WTC11 (cell line): ENCODE measurements at regions not wholly inside any gene's neighbourhood (a gene's known extent, or its start where the extent isn't known, plus 50 kb on each side); places are given as distances from the start of the nearest gene placed in this dataset.

Source experiments
- ATAC-seq: fragments of 200-7000 bp; cut with Tn5 transposase; 2 replicates; pipeline ENCODE4 v1.10.0; 2021; ENCODE audit warnings: mild to moderate bottlenecking, moderate library complexity
- CTCF ChIA-PET: fragments of 300-600 bp; sonication (Branson Sonifier 250); formaldehyde crosslinking; loops from one replicate; lab custom pipeline; 2021; ENCODE audit warnings: antibody characterized with exemption; lab: Charles Lee
- POLR2A ChIA-PET: fragments of 350-600 bp; sonication (Branson Sonifier 250); formaldehyde crosslinking; loops from one replicate; lab custom pipeline; 2021; ENCODE audit warnings: antibody characterized with exemption; lab: Charles Lee
- DNase-seq: peaks from one replicate; pipeline ENCODE4 v3.0.0; 2021; ENCODE audit warnings: low spot score
- H3K27ac Mint-ChIP-seq: 2 replicates; pipeline ENCODE4 v1.8.0; 2021; ENCODE audit warnings: mixed read lengths
- H3K27me3 Mint-ChIP-seq: 2 replicates; pipeline ENCODE4 v1.8.0; 2021; ENCODE audit warnings: low read depth, mild to moderate bottlenecking, moderate library complexity, mixed read lengths
- H3K36me3 Mint-ChIP-seq: 2 replicates; pipeline ENCODE4 v1.8.0; 2021; ENCODE audit warnings: mixed read lengths
- H3K4me1 Mint-ChIP-seq: 2 replicates; pipeline ENCODE4 v1.8.0; 2022; ENCODE audit warnings: mixed read lengths
- H3K4me3 Mint-ChIP-seq: 2 replicates; pipeline ENCODE4 v1.8.0; 2021; ENCODE audit warnings: mild to moderate bottlenecking, moderate library complexity, mixed read lengths
- H3K9me3 Mint-ChIP-seq: 2 replicates; pipeline ENCODE4 v1.8.0; 2021; ENCODE audit warnings: mixed read lengths
- CREM ChIP-seq: sonication (generic); formaldehyde crosslinking; IDR thresholded peaks from 2 replicates; pipeline ENCODE4 v1.8.1; 2022; ENCODE audit warnings: mild to moderate bottlenecking, missing genetic modification reagents, moderate library complexity
- EMX1 ChIP-seq: fragments of 250-450 bp; sonication (Bioruptor Pico); IDR thresholded peaks from 2 replicates; pipeline ENCODE4 v1.8.0; 2021; ENCODE audit warnings: mild to moderate bottlenecking
- IRF2 ChIP-seq: sonication (generic); formaldehyde crosslinking; IDR thresholded peaks from 2 replicates; pipeline ENCODE4 v1.8.0; 2022; ENCODE audit warnings: low read depth, missing genetic modification reagents, borderline replicate concordance
- NR2C2 ChIP-seq: sonication (generic); formaldehyde crosslinking; IDR thresholded peaks from 2 replicates; pipeline ENCODE4 v1.8.0; 2022; ENCODE audit warnings: mild to moderate bottlenecking, missing genetic modification reagents
- NR3C1 ChIP-seq: sonication (generic); formaldehyde crosslinking; conservative IDR thresholded peaks from 2 replicates; pipeline ENCODE4 v1.8.1; 2023; ENCODE audit warnings: low read depth, mild to moderate bottlenecking, missing genetic modification reagents
- OVOL2 ChIP-seq: fragments of 250-450 bp; sonication (Bioruptor Pico); IDR thresholded peaks from 2 replicates; pipeline ENCODE4 v1.9.0; 2021; ENCODE audit warnings: mild to moderate bottlenecking, borderline replicate concordance
- SMAD4 ChIP-seq: sonication (generic); formaldehyde crosslinking; IDR thresholded peaks from 2 replicates; pipeline ENCODE4 v1.8.0; 2022; ENCODE audit warnings: mild to moderate bottlenecking, missing genetic modification reagents
- TCF7 ChIP-seq: sonication (generic); formaldehyde crosslinking; IDR thresholded peaks from 2 replicates; pipeline ENCODE4 v1.8.0; 2022; ENCODE audit warnings: mild to moderate bottlenecking, low read depth, missing genetic modification reagents, moderate library complexity
- TEAD4 ChIP-seq: sonication (generic); formaldehyde crosslinking; IDR thresholded peaks from 2 replicates; pipeline ENCODE4 v1.8.0; 2022; ENCODE audit warnings: mild to moderate bottlenecking, missing genetic modification reagents
- ZNF219 ChIP-seq: sonication (generic); formaldehyde crosslinking; IDR thresholded peaks from 2 replicates; pipeline ENCODE4 v1.8.0; 2023; ENCODE audit warnings: missing genetic modification reagents, mild to moderate bottlenecking, borderline replicate concordance
- TF ChIP-seq, protein P1 (sequence below): fragments of 250-450 bp; sonication (Bioruptor Pico); IDR thresholded peaks from 2 replicates; pipeline ENCODE4 v1.9.0; 2021; ENCODE audit warnings: moderate library complexity, mild to moderate bottlenecking, inconsistent platforms, borderline replicate concordance
- TF ChIP-seq, protein P2 (sequence below): sonication (generic); formaldehyde crosslinking; IDR thresholded peaks from 2 replicates; pipeline ENCODE4 v1.8.1; 2022; ENCODE audit warnings: mild to moderate bottlenecking, moderate library complexity, missing genetic modification reagents
- TF ChIP-seq, protein P3 (sequence below): sonication (generic); formaldehyde crosslinking; IDR thresholded peaks from 2 replicates; pipeline ENCODE4 v1.8.1; 2023; ENCODE audit warnings: mild to moderate bottlenecking, missing genetic modification reagents
- TF ChIP-seq, protein P4 (sequence below): fragments of 250-450 bp; sonication (Bioruptor Pico); IDR thresholded peaks from 2 replicates; pipeline ENCODE4 v1.9.0; 2021; ENCODE audit warnings: mild to moderate bottlenecking
- TF ChIP-seq, protein P5 (sequence below): sonication (generic); formaldehyde crosslinking; conservative IDR thresholded peaks from 2 replicates; pipeline ENCODE4 v1.8.1; 2023; ENCODE audit warnings: mild to moderate bottlenecking, low read depth, missing genetic modification reagents, moderate library complexity
- TF ChIP-seq, protein P6 (sequence below): fragments of 250-450 bp; sonication (Bioruptor Pico); conservative IDR thresholded peaks from 2 replicates; pipeline ENCODE4 v1.9.0; 2021; ENCODE audit warnings: mild to moderate bottlenecking
- TF ChIP-seq, protein P7 (sequence below): sonication (generic); formaldehyde crosslinking; IDR thresholded peaks from 2 replicates; pipeline ENCODE4 v1.8.0; 2022; ENCODE audit warnings: mild to moderate bottlenecking, missing genetic modification reagents

DNA sequence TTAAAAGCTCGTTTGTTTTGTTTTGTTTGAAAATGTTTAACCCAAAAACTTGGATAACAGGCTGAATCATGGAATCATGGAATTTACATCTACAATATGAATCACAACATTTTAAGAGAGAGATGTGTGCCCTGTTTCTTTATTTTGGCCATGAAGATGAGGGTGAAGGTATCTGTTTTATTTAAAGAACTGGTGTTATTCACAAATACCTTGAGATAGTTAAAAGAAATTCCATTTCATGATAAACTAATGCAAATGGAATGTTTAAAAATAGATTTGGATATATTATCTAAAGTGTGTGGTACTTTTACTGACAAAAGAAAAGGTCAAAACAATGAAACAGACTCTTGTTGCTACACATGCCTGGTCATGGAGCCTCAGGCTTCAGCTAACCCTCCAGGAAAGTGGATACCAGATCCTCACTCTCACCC lies 486.0 kb upstream of the CFAP20DC start (continued):
- TF ChIP-seq, protein P1, sequence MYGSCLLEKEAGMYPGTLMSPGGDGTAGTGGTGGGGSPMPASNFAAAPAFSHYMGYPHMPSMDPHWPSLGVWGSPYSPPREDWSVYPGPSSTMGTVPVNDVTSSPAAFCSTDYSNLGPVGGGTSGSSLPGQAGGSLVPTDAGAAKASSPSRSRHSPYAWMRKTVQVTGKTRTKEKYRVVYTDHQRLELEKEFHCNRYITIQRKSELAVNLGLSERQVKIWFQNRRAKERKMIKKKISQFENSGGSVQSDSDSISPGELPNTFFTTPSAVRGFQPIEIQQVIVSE: no peak

DNA sequence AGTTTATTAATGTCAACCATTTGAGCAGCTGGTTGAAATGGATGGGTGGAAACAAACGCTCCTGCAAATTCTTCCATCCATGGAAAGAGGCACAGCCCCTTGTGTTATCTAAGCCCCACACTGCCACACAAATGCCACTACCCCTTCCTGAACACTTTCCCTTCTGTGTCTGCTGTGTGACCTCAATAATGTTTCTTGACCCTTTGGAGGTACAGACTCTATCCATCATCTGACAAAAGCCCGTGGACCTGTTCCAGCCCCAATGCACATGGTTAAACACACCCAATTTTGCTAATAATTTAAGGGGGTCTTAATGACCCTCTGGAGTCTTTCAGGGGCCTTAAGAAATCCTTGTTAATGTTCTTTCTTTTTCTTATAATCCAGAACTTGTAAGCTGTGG lies 482.2 kb upstream of the CFAP20DC start:
- Mint-ChIP-seq H3K4me3 (no peak overlapping the region), H3K4me1 (no peaks in the 10 kb centered on the region), H3K27me3 (no peaks in the 10 kb centered on the region; the same call in 1 of the 2 replicates), H3K27ac (no peak overlapping the region), H3K9me3 (no peaks in the 10 kb centered on the region), H3K36me3 (no peaks in the 10 kb centered on the region)
- POLR2A ChIA-PET: no interaction called here
- CTCF ChIA-PET: interaction anchor here (1.4 kb wide), 1 partner anchor 326 kb away, joined by 5 read pairs; no protein-coding TSS in a partner anchor
- ATAC-seq (no peak), DNase-seq (no peak)
- TF ChIP-seq TCF7 (no peak), ZNF219 (CRISPR knock-in tag) (no peak), CREM (no peak), IRF2 (no peak), OVOL2 (CRISPR knock-in tag) (no peak), NR3C1 (CRISPR knock-in tag) (no peak), NR2C2 (no peak), SMAD4 (CRISPR knock-in tag) (no peak)
- TF ChIP-seq, protein P2, sequence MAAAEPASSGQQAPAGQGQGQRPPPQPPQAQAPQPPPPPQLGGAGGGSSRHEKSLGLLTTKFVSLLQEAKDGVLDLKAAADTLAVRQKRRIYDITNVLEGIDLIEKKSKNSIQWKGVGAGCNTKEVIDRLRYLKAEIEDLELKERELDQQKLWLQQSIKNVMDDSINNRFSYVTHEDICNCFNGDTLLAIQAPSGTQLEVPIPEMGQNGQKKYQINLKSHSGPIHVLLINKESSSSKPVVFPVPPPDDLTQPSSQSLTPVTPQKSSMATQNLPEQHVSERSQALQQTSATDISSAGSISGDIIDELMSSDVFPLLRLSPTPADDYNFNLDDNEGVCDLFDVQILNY (CRISPR knock-in tag): no peak
- TF ChIP-seq, protein P3, sequence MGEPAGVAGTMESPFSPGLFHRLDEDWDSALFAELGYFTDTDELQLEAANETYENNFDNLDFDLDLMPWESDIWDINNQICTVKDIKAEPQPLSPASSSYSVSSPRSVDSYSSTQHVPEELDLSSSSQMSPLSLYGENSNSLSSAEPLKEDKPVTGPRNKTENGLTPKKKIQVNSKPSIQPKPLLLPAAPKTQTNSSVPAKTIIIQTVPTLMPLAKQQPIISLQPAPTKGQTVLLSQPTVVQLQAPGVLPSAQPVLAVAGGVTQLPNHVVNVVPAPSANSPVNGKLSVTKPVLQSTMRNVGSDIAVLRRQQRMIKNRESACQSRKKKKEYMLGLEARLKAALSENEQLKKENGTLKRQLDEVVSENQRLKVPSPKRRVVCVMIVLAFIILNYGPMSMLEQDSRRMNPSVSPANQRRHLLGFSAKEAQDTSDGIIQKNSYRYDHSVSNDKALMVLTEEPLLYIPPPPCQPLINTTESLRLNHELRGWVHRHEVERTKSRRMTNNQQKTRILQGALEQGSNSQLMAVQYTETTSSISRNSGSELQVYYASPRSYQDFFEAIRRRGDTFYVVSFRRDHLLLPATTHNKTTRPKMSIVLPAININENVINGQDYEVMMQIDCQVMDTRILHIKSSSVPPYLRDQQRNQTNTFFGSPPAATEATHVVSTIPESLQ: no peak
- TF ChIP-seq, protein P4, sequence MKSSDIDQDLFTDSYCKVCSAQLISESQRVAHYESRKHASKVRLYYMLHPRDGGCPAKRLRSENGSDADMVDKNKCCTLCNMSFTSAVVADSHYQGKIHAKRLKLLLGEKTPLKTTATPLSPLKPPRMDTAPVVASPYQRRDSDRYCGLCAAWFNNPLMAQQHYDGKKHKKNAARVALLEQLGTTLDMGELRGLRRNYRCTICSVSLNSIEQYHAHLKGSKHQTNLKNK (CRISPR knock-in tag): no peak
- TF ChIP-seq, protein P5, sequence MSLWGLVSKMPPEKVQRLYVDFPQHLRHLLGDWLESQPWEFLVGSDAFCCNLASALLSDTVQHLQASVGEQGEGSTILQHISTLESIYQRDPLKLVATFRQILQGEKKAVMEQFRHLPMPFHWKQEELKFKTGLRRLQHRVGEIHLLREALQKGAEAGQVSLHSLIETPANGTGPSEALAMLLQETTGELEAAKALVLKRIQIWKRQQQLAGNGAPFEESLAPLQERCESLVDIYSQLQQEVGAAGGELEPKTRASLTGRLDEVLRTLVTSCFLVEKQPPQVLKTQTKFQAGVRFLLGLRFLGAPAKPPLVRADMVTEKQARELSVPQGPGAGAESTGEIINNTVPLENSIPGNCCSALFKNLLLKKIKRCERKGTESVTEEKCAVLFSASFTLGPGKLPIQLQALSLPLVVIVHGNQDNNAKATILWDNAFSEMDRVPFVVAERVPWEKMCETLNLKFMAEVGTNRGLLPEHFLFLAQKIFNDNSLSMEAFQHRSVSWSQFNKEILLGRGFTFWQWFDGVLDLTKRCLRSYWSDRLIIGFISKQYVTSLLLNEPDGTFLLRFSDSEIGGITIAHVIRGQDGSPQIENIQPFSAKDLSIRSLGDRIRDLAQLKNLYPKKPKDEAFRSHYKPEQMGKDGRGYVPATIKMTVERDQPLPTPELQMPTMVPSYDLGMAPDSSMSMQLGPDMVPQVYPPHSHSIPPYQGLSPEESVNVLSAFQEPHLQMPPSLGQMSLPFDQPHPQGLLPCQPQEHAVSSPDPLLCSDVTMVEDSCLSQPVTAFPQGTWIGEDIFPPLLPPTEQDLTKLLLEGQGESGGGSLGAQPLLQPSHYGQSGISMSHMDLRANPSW (CRISPR knock-in tag): no peak

DNA sequence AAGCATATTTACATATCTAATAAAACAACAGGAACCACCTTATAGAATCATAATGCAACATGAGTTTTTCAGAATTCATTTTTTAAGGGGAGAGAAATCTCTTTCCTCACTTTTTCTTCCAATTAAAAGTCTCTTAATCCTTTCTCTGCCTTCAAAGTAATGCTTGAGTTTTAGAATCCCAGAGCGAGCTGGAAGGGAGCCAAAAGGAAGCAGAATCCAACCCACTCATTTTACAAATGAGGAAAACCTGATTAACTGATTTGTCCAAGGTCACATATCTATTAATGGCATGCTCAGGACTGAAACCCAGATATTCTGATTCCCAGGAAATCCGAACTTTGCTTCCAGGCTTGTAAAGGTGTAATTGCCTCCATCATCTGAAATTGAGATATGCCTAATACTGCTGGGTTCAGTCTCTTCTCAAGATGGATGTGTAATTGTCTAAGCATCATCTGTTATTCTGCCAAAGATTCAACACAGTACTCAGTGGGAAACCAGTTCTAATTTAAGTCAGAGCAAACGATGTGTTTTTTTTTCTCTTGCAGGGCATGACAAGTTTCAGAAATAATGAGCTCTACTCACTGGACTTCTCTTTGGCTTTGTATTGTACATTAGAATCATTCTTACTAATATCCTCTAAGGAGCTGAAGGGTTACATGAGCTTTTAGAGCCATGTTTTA lies 481.4 kb upstream of the CFAP20DC start:
- TF ChIP-seq, protein P6, sequence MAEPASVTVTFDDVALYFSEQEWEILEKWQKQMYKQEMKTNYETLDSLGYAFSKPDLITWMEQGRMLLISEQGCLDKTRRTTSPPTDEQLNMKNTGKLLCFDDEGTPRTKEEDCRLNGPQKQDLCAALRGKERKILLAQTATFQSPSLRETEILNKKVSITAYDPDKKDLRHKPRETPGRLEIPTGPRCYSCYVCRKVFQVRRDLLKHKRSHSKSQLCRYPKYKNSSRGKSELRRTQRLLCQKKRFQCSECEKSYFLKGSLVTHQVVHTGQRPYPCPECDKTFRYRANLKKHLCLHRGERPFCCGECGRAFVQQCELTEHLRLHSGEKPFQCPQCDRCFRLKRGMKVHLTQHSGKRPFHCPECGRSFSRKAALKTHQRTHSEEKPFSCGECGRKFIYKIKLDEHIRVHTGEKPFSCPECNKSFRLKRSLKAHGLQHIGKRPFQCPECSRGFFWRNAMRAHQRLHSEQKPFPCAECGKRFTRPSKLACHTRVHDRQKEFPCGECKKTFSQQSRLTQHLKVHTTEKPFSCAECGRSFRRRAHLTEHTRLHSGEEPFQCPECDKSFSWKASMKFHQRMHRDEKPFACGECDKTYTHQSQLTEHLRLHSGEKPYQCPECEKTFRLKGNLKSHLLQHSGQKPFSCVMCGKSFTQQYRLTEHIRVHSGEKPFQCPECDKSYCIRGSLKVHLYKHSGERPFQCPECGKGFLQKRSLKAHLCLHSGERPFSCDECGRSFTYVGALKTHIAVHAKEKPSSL: no peak
- TF ChIP-seq, protein P7, sequence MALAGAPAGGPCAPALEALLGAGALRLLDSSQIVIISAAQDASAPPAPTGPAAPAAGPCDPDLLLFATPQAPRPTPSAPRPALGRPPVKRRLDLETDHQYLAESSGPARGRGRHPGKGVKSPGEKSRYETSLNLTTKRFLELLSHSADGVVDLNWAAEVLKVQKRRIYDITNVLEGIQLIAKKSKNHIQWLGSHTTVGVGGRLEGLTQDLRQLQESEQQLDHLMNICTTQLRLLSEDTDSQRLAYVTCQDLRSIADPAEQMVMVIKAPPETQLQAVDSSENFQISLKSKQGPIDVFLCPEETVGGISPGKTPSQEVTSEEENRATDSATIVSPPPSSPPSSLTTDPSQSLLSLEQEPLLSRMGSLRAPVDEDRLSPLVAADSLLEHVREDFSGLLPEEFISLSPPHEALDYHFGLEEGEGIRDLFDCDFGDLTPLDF (CRISPR knock-in tag): no peak
- no peak for TF ChIP-seq TEAD4 (CRISPR knock-in tag)
- TF ChIP-seq EMX1 (CRISPR knock-in tag): no peak
- TF ChIP-seq, protein P3: no peak
- DNase-seq: no peak
- Mint-ChIP-seq H3K36me3 (no peaks in the 10 kb centered on the region), H3K9me3 (peaks cover 2% of the 10 kb centered on the region; the same call in 1 of the 2 replicates), H3K27ac (no peak overlapping the region), H3K4me3 (no peak overlapping the region), H3K4me1 (no peaks in the 10 kb centered on the region), H3K27me3 (no peaks in the 10 kb centered on the region; the same call in 1 of the 2 replicates)
- ChIA-PET POLR2A (no interaction called here), CTCF (interaction anchor here (1.4 kb wide), 1 partner anchor 327 kb away, joined by 5 read pairs; no protein-coding TSS in a partner anchor)
- ATAC-seq: no peak
